MM.1S (cell line): ENCODE measurements at regions not wholly inside any gene's neighbourhood (a gene's known extent, or its start where the extent isn't known, plus 50 kb on each side); places are given as distances from the start of the nearest gene placed in this dataset.

Experiments
- EZH2 ChIP-seq: fragments of 300-600 bp; sonication (generic); optimal IDR thresholded peaks from 2 replicates; pipeline ENCODE3; 2017; ENCODE audit warnings: low read depth, mild to moderate bottlenecking, antibody characterized with exemption, low read length, mixed read lengths
- TF ChIP-seq, protein P1 (sequence below): fragments of 300-600 bp; sonication (generic); IDR thresholded peaks from 2 replicates; pipeline ENCODE4 v1.5.1; 2016; ENCODE audit warnings: antibody characterized with exemption, low read length, mixed read lengths

DNA sequence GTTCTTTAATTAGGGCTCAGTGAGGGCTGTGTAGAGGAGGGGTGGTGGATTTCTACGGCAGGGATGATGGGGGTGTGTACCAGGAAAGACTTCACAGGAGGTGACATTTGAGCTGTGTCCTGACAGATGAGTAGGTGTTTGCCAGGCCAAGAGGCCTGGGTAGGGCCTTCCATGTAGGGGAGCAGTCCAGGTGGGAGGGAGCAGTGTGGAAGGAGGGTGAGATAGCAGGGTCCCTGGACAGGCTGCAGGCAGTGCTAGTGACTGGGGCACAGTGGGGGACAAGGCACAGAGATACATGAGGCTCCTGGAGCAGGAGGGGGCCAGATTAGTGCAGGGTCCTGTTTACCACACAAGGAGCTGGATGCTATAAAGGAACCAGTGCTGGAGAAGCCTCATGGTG, 147.9 kb upstream of the CADM1 start:
- TF ChIP-seq, protein P1, sequence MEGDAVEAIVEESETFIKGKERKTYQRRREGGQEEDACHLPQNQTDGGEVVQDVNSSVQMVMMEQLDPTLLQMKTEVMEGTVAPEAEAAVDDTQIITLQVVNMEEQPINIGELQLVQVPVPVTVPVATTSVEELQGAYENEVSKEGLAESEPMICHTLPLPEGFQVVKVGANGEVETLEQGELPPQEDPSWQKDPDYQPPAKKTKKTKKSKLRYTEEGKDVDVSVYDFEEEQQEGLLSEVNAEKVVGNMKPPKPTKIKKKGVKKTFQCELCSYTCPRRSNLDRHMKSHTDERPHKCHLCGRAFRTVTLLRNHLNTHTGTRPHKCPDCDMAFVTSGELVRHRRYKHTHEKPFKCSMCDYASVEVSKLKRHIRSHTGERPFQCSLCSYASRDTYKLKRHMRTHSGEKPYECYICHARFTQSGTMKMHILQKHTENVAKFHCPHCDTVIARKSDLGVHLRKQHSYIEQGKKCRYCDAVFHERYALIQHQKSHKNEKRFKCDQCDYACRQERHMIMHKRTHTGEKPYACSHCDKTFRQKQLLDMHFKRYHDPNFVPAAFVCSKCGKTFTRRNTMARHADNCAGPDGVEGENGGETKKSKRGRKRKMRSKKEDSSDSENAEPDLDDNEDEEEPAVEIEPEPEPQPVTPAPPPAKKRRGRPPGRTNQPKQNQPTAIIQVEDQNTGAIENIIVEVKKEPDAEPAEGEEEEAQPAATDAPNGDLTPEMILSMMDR = no peak
- no peak for TF ChIP-seq EZH2
